ENCODE measurements at regions not wholly inside any gene's neighbourhood (a gene's known extent, or its start where the extent isn't known, plus 50 kb on each side); places are given as distances from the start of the nearest gene placed in this dataset.

DNA sequence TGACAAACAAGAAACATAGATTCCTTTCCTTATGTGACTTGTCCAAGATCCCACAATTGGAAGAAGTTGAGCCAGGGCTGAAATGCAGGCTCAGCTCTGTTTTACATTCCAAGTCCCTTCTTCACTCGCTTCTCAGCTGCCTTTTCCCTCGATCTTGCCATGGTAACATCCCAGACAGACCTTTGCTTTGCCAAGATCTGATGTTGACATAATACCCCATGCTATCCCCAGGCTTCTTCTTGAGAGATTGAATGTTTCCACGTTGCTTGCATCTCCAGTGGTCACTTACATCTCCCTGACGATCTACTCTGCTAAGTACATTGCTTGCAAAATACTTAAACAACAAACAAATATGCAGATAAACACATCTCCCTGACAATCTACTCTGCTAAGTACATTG lies 63.5 kb downstream of the TBXT start:
- H3K9ac ChIP-seq (ENCODE audit: insufficient read depth, low read depth, low read length) = no peak overlapping the region
- no peak overlapping the region for H3K27ac ChIP-seq (ENCODE audit: extremely low read length, insufficient read depth, low read length)
- H3K4me2 ChIP-seq (ENCODE audit: low read depth, low read length) = no peak overlapping the region
- no TSS peak for BruUV-seq (replicated peaks)
- ChIA-PET POLR2A (no interaction called here), CTCF (ENCODE audit: low intra/inter-chr PET ratio, low total read pairs) (no interaction called here)
- TF ChIP-seq ZNF652 (CRISPR knock-in tag; IDR thresholded peaks at IDR 0.05; ENCODE audit: borderline replicate concordance, low read depth) (no peak), KDM2A (CRISPR knock-in tag; IDR thresholded peaks at IDR 0.05; ENCODE audit: borderline replicate concordance, low read depth) (no peak), MED8 (CRISPR knock-in tag; IDR thresholded peaks at IDR 0.05; ENCODE audit: insufficient replicate concordance) (no peak), ARHGAP35 (CRISPR knock-in tag; IDR thresholded peaks at IDR 0.05; ENCODE audit: borderline replicate concordance) (no peak), FIP1L1 (IDR thresholded peaks at IDR 0.05; ENCODE audit: borderline replicate concordance, insufficient read depth, low read depth, low read length) (no peak)
- TF ChIP-seq, protein P1, sequence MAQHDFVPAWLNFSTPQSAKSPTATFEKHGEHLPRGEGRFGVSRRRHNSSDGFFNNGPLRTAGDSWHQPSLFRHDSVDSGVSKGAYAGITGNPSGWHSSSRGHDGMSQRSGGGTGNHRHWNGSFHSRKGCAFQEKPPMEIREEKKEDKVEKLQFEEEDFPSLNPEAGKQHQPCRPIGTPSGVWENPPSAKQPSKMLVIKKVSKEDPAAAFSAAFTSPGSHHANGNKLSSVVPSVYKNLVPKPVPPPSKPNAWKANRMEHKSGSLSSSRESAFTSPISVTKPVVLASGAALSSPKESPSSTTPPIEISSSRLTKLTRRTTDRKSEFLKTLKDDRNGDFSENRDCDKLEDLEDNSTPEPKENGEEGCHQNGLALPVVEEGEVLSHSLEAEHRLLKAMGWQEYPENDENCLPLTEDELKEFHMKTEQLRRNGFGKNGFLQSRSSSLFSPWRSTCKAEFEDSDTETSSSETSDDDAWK (CRISPR knock-in tag; IDR thresholded peaks at IDR 0.05) = no peak
- peaks cover 0 to 5% of the 10 kb centered on the region in 2 experiments; a peak in 1 of 5 replicates for H3K27me3 ChIP-seq (ENCODE audit: control insufficient read depth in 1 of 2, insufficient read depth in 2 of 2, low read length in 2 of 2)
- H3K4me3 ChIP-seq (replicated peaks in 1 of 3; ENCODE audit: insufficient read depth in 1 of 3, low read depth in 2 of 3, low read length in 3 of 3) = no peak overlapping the region
- FAIRE-seq (no peak), ATAC-seq (no peak), DNase-seq (ENCODE audit: low spot score) (no peak)
- in situ Hi-C loops (cut with HindIII; ENCODE audit: extremely low pct_ligation_motif_present, low pct_unique_long_range_greater_than_20kb) = no loop called here
- intact Hi-C loops (cut with micrococcal nuclease; ENCODE audit: unreplicated experiment) = no loop called here
- no peak overlapping the region for H2AFZ ChIP-seq (ENCODE audit: low read length)
- no peaks in the 10 kb centered on the region for H3K4me1 ChIP-seq (ENCODE audit: insufficient read depth, low read length)
- H3K79me2 ChIP-seq (ENCODE audit: insufficient read depth, low read length) = no peaks in the 10 kb centered on the region
- H4K20me1 ChIP-seq (ENCODE audit: insufficient read depth, low read length) = no peaks in the 10 kb centered on the region
- under 1% methylated on average over 4 of the region's 4 CpGs for WGBS (ENCODE audit: low lambda C conversion rate)
- H3K36me3 ChIP-seq (replicated peaks in 1 of 2; ENCODE audit: control insufficient read depth in 1 of 2, insufficient read depth in 2 of 2, low read length in 2 of 2) = no peaks in the 10 kb centered on the region
- peaks cover 11% of the 10 kb centered on the region for H3K9me3 ChIP-seq (ENCODE audit: low read length)

DNA sequence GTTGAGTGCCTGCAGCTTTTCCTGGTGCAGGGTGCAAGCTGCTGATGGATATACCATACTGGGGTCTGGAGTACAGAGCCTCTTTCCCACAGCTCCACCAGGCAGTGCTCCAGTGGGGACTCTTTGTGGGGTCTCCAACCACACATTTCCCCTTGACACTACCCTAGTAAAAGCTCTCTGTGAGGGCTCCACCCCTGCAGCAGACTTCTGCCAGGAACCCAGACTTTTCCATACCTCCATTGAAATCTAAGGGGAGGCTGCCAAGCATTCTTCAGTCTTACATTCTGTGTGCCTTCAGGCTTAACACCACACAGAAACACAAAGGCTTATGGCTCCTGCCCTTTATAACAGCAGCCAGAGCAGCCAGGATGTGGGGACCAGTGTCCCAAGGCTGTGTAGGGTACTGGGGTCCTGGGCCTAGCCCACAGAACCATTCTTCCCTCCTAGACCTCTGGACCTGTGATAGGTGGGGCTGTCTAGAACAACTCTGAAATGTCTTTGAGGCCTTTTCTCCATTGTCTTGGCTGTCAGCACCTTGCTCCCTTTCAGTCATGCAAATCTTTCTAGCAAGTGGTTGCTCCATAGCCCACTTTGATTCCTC lies 65.7 kb downstream of the TBXT start:
- no TSS peak for BruUV-seq (replicated peaks)
- H3K36me3 ChIP-seq (replicated peaks in 1 of 2; ENCODE audit: control insufficient read depth in 1 of 2, insufficient read depth in 2 of 2, low read length in 2 of 2) = no peaks in the 10 kb centered on the region
- DNase-seq (ENCODE audit: low spot score) (no peak), FAIRE-seq (no peak), ATAC-seq (no peak)
- no peak overlapping the region for H3K4me3 ChIP-seq (replicated peaks in 1 of 3; ENCODE audit: insufficient read depth in 1 of 3, low read depth in 2 of 3, low read length in 3 of 3)
- no peak overlapping the region for H3K9ac ChIP-seq (ENCODE audit: insufficient read depth, low read depth, low read length)
- H3K79me2 ChIP-seq (ENCODE audit: insufficient read depth, low read length) = no peaks in the 10 kb centered on the region
- H2AFZ ChIP-seq (ENCODE audit: low read length) = no peak overlapping the region
- in situ Hi-C loops (cut with HindIII; ENCODE audit: extremely low pct_ligation_motif_present, low pct_unique_long_range_greater_than_20kb) = no loop called here
- no peaks in the 10 kb centered on the region for H3K4me1 ChIP-seq (ENCODE audit: insufficient read depth, low read length)
- ChIA-PET CTCF (ENCODE audit: low intra/inter-chr PET ratio, low total read pairs) (no interaction called here), POLR2A (no interaction called here)
- peaks cover 11% of the 10 kb centered on the region for H3K9me3 ChIP-seq (ENCODE audit: low read length)
- no peak overlapping the region for H3K27ac ChIP-seq (ENCODE audit: extremely low read length, insufficient read depth, low read length)
- no peaks in the 10 kb centered on the region for H4K20me1 ChIP-seq (ENCODE audit: insufficient read depth, low read length)
- peaks cover 0 to 5% of the 10 kb centered on the region in 2 experiments; a peak in 1 of 5 replicates for H3K27me3 ChIP-seq (ENCODE audit: control insufficient read depth in 1 of 2, insufficient read depth in 2 of 2, low read length in 2 of 2)
- intact Hi-C loops (cut with micrococcal nuclease; ENCODE audit: unreplicated experiment) = no loop called here
- no peak overlapping the region for H3K4me2 ChIP-seq (ENCODE audit: low read depth, low read length)
- TF ChIP-seq BCL6 (CRISPR knock-in tag; IDR thresholded peaks at IDR 0.05) = no peak
- TF ChIP-seq, protein P2, sequence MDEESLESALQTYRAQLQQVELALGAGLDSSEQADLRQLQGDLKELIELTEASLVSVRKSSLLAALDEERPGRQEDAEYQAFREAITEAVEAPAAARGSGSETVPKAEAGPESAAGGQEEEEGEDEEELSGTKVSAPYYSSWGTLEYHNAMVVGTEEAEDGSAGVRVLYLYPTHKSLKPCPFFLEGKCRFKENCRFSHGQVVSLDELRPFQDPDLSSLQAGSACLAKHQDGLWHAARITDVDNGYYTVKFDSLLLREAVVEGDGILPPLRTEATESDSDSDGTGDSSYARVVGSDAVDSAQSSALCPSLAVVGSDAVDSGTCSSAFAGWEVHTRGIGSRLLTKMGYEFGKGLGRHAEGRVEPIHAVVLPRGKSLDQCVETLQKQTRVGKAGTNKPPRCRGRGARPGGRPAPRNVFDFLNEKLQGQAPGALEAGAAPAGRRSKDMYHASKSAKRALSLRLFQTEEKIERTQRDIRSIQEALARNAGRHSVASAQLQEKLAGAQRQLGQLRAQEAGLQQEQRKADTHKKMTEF (CRISPR knock-in tag; IDR thresholded peaks at IDR 0.05) = no peak
- no peak for TF ChIP-seq ZNF121 (CRISPR knock-in tag; IDR thresholded peaks at IDR 0.05)
- no peak for TF ChIP-seq ZNF264 (CRISPR knock-in tag; IDR thresholded peaks at IDR 0.05)
- no peak for TF ChIP-seq ZFP90 (CRISPR knock-in tag; IDR thresholded peaks at IDR 0.05; ENCODE audit: borderline replicate concordance)
- no peak for TF ChIP-seq ZNF891 (CRISPR knock-in tag; IDR thresholded peaks at IDR 0.05)
- TF ChIP-seq, protein P3, sequence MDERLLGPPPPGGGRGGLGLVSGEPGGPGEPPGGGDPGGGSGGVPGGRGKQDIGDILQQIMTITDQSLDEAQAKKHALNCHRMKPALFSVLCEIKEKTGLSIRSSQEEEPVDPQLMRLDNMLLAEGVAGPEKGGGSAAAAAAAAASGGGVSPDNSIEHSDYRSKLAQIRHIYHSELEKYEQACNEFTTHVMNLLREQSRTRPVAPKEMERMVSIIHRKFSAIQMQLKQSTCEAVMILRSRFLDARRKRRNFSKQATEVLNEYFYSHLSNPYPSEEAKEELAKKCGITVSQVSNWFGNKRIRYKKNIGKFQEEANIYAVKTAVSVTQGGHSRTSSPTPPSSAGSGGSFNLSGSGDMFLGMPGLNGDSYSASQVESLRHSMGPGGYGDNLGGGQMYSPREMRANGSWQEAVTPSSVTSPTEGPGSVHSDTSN (CRISPR knock-in tag; IDR thresholded peaks at IDR 0.05) = no peak
- TF ChIP-seq, protein P4, sequence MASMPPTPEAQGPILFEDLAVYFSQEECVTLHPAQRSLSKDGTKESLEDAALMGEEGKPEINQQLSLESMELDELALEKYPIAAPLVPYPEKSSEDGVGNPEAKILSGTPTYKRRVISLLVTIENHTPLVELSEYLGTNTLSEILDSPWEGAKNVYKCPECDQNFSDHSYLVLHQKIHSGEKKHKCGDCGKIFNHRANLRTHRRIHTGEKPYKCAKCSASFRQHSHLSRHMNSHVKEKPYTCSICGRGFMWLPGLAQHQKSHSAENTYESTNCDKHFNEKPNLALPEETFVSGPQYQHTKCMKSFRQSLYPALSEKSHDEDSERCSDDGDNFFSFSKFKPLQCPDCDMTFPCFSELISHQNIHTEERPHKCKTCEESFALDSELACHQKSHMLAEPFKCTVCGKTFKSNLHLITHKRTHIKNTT (CRISPR knock-in tag; IDR thresholded peaks at IDR 0.05) = no peak
- TF ChIP-seq CBX5 (CRISPR knock-in tag; IDR thresholded peaks at IDR 0.05; ENCODE audit: borderline replicate concordance) = no peak
